HG02840 (cell line): ENCODE measurements at regions not wholly inside any gene's neighbourhood (a gene's known extent, or its start where the extent isn't known, plus 50 kb on each side); places are given as distances from the start of the nearest gene placed in this dataset.

Experiments
- ATAC-seq: cut with Tn5 transposase; IDR thresholded peaks from one replicate; pipeline ENCODE4 v1.9.1; 2021; ENCODE audit warnings: mild to moderate bottlenecking, moderate library complexity, moderate number of reproducible peaks; ENCODE audit not compliant: unreplicated experiment, low FRiP score

DNA sequence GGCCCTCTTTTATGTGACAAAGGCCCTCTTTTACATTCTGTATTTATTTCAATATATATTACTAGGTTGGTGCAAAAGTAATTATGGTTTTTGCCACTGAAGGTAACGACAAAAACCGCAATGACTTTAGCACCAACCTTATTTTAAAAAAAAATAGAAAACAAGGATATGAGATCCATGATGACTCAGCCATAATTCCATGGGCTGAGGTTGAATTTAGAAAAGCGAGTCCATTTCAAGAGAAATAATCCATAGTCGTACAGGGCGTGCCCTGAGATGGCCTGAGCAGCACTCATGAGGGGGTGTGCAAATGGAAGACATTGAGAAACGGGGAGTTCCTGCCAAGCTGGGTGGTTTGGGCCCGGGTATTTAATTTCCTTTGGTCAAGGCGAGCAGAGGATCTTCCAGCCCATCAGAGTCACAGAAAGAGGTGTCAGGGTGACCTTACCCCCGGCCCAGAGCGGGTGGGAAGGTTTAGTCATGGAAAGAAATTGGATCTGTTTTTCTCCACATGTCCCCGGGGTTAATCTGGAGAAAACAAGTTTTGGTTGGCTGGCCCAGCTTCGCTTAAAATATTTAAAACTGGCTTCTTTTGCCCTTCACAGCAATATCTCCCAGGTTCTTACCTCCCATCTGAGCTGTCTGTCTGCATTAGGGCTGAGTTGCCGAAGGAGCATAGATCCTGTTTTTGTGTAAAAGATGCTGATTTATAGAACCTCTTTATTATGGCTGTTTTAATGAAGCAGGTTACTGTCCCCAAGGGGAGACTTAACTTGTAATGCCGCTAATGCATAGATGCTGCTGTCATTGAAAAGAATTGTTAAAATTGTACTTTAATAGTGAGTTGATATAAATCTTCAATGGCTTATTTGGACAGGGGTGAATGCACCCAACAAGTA is 255.6 kb downstream of the PREX1 start:
- ATAC-seq: no peak

DNA sequence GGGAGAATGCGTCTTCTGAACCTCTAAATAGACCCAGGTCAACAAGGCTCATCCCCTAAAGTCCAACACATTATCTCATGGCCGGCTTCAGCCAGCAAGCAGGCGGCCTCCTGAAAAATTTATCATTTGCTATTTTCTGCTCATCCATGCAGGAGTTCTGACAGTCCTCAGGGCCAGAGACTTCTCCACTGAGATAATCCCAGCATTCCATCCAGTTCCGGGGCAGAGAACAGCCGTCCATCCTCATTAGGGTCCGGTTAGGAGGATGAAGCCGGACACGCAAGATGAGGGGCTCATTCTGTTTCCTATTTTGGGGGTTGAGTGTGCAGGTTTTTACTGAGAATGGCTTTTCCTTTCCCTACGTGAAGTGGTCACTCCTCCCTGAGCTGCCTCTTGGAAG is 258.1 kb downstream of the PREX1 start:
- no peak for ATAC-seq

GRCh38 chr20:48568520-48568919 is 259.3 kb downstream of the PREX1 start:
- no peak for ATAC-seq

GRCh38 chr20:48567145-48567544 is 260.7 kb downstream of the PREX1 start:
- ATAC-seq: no peak

DNA sequence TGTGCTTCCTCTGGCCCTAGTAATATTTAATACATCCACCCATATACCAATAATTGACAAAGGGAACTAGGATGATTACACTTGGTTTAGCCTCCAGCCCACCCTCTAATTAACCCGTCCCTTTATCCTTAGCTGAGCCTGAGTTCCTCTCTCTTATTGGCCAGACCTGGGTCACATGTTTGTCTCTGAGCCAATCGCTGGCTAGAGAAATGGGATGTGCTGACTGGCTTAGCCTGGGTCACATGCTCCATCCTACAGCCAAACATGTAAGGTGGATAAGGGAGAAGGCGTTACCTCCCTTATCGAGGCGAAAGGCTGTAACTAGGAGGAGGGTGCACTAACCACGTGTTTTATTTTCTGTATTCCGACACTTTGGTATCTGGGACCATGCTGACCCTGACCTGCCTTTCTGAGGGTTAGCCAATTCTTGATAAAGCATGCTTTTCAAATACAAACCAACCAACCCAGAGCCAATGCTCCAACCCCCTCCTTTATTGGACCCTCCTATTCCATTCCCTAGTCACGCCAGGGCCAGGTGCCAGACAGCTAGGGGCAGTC is 262.7 kb downstream of the PREX1 start:
- ATAC-seq: no peak

GRCh38 chr20:48563191-48563870 is 264.5 kb downstream of the PREX1 start:
- ATAC-seq: no peak

DNA sequence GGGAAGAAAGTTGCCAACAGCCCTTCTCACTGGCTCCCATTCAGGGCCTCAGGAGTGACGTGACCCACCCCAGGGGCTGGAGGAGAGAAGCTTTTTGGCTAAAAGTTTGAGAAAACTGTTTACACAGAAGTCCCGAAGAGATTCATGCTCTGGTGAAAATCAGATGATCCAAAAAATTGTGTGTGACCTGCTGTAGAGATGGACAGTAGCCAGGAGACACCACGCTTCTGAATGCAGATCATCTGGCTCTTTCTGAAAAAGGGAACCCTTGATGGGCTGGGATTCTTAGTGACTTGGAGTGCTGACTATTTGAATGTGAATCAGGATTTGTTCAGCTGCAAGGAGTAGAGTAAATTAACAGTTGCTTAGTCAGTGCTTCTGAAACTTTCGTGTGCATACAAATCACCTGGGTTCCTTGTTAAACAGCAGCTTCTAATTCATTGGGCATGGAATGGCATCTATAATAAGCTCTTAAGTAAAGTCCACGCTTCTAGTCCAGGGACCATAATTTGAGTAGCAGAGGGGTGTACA is 265.1 kb downstream of the PREX1 start:
- ATAC-seq: no peak

- no peak for ATAC-seq
Observed at GRCh38 chr20:48558906-48559305, 268.9 kb downstream of the PREX1 start.

- no peak for ATAC-seq
Observed at GRCh38 chr20:48557380-48557779, 270.4 kb downstream of the PREX1 start.

DNA sequence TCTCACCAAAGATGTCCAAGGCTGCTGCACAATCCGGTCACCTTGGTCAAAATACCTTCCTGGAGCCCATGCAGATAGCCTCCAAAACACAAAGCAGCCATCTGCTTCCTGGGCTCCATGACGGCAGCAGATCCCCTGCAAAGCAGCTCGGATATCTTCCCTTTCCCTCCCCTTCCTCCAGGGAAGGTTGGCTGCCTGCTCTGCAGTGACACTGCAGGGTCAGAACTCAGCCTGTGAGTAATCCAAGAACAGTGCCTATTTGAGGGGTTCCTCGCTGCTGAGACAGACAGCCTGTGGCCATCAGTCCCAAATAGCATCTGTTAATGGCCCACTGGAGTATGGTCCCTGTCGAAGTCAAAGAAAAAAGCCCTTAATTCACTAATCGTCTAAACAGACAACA is 270.8 kb downstream of the PREX1 start:
- no peak for ATAC-seq

DNA sequence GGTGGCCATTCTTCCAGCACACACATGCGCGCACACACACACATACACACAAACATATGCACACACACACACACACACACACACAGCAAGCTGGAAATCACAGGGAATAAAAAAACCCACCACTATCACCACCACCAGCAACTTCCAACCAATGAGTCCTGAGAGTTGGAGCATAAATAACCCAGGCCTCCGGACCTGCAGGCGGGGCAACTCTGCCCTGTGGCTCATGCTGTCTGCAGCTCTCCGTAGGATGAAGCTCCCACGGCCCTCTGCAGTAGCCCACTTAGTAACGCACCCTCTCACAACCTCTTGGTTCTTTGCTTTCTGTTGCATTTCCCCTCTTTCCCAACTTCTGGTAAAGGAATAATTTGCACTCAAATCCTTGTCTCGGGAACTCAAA is 275.2 kb downstream of the PREX1 start:
- no peak for ATAC-seq

GRCh38 chr20:48550814-48551213 is 277.0 kb downstream of the PREX1 start:
- no peak for ATAC-seq

GRCh38 chr20:48547664-48548063 is 280.1 kb downstream of the PREX1 start:
- ATAC-seq: no peak

GRCh38 chr20:48544402-48545339 is 283.1 kb downstream of the PREX1 start:
- no peak for ATAC-seq

GRCh38 chr20:48541581-48542071 is 286.2 kb downstream of the PREX1 start:
- ATAC-seq: no peak

DNA sequence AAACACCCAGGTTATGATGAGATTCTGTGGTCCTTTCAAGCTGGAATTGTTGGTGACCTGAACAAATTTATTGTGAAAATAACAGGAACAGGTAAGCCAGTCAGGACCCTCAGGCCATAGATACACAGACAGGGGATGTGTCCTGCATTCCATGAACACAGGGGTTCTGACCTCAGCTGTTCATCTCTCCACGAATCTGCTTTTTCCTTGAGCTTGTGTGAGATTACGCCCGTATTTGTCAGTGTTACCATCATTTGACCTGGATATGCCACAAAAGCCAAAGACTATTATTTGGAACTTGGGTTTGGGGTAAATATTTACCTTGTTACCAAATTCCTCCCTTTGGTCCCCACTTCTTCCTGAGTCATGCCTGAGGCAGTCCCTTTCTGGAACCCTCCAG is 288.9 kb downstream of the PREX1 start:
- ATAC-seq: no peak

GRCh38 chr20:48538058-48538825 is 289.6 kb downstream of the PREX1 start:
- no peak for ATAC-seq

DNA sequence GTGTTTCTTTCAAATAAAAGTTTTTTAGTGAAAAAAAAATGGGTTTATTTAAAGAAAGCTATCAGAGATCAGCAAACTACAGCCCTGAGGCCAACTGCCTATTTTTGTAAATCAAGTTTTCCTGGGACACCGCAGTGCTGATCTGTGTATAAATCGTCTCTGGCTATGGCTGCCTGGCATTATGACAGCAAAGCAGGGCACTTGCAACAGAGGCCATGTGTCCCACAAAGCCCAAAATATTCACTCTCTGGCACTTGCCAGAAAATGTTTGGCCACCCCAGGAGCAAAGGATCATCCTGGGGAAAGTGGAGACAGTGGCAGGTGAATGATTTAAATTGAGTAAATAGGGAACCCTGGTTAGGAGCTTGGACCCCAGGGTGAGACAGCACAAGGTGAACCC is 291.6 kb downstream of the PREX1 start:
- ATAC-seq: no peak

DNA sequence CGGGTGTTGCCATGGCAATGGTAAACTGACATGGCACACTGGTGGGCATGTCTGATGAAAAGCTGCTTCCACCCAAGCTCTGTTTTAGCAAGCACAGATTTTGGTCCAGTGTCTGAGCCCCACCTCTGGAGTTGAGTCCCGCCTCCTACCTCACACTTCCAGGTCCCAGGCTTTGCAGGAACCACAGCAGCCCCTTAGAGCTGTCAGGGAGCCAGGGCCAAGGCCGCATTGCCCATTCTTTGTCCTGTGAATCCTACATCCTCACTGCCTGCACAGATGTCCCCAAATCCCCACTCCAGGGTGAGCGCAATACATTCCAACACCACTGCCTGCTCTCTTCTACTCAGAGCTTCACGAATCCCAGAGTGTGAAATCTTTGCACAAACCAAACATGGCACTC is 292.2 kb downstream of the PREX1 start:
- ATAC-seq: no peak
